ENCODE measurements at regions not wholly inside any gene's neighbourhood (a gene's known extent, or its start where the extent isn't known, plus 50 kb on each side); places are given as distances from the start of the nearest gene placed in this dataset.

DNA sequence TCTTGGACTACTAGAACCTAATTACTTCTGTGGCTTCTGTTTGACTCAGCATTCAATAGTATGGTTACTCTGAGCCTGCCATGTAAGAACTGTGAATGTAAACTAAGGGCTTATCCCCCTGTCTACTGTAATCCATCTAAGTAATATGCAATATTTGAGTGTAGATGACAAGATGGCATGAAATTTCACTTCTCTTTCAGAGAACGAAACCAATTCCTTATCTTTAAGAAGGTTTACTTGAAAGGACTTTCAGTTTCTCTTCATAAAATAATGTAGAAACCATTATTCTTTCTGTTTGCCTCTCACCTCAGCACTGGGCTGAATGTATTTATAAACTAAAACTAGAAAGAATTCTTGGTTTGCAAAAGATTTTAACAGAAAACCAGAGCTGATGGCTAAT is 60.4 kb upstream of the ARID2 start:
- DNase-seq (ENCODE audit: low spot score): no peak

DNA sequence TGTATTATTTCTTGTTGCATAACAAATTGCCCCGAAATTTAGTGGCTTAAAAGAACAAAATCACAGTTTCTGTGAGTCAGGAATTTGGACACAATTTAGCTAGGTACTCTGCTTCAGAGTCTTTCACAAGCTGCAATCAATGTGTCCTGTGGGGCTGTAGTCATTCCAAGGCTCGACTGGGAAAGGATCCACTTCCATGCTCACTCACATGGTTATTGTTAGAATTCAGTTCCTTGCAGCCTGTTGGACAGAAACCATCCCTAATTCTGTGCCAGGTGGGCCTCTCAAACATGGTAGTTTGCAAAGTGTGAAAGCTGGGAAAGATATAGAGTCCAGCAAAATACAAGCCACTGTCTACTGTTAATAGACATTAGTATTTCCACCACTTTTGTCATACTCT is 59.7 kb upstream of the ARID2 start:
- DNase-seq (ENCODE audit: low spot score): no peak

DNA sequence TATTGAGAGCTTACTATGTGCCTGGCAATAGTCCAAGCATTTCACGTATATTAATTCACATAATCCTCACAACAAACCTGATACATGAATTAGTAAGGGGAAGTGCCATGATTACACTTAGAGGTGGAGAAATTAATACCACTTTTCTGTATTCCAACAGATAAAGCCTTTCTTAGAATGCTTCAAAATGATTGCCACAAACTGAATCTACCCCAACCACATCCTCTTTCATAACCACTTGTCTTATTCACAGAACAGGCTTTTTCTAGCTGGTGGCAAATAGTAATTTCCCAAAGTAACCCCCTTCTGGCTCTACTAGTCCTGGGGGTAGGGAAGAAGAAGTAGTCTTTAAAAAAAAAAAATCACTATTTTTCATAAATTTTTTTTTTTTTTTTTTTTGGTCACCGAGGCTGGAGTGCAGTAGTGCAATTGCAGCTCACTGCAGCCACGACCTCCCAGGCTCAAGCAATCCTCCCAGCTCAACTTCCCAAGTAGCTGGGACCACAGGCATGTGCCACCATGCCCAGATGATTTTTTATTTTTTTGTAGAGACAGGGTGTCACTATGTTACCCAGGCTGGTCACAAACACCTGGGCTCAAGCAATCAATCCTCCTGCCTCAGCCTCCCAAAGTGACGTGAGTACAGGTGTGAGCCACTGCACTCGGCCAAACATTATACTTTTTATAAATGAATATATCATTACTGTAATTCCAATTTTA is 59.0 kb upstream of the ARID2 start:
- DNase-seq (ENCODE audit: low spot score): no peak

DNA sequence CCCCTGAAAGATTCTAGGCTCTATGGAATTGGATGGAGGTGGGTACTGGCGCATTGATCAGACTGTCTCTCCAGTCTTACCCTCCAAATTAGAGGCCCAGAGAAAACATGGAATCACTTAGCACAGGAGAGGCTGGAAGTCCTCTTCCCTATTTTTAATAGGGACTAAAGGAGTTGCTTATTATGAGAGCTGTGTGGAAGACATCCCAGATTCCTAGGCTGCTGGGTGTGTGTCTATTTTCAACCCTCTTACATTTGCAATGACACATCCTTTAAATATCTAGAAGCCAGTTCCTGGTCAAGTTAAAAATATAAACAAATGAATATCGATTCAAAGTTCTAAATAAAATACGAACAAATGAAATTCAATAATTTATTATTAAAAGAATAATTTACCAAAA is 58.3 kb upstream of the ARID2 start:
- no peak for DNase-seq (ENCODE audit: low spot score)

DNA sequence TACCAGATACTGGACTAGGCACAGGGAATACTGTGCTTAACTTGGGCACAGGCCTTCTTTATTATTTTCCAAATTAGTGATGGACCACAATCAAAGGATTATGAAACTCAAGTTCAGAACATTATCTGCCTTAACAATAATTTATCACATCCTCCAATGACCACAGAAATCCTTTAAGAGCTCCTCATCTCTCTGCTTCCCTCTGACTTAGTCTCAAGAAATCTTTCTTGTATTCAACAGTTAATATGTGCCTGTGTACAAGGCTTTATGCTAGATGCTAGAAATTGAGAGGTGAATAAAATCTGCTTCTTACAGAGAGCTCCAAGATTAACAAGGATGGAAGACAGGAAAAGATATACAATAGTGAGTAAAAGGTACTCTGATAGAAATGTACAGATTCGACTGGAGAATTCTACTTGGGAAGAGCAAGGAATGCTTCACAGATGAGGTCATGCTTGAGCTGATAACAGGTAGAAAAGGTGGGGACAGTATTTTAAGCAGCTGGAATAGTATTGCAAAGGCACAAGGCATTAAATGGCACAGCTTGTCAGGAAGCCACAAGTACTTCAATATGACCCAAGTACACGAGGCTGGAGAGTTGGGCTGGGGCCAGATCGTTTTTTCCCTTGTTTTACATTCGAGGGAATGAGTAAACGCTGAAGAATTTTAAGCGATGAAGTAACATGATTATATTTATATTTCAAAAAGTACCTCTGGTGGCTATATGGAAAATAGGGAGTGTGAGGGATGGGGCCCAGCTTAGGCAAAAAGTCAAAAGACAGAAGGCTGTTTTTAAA is 55.1 kb upstream of the ARID2 start:
- no peak for DNase-seq (ENCODE audit: low spot score)

DNA sequence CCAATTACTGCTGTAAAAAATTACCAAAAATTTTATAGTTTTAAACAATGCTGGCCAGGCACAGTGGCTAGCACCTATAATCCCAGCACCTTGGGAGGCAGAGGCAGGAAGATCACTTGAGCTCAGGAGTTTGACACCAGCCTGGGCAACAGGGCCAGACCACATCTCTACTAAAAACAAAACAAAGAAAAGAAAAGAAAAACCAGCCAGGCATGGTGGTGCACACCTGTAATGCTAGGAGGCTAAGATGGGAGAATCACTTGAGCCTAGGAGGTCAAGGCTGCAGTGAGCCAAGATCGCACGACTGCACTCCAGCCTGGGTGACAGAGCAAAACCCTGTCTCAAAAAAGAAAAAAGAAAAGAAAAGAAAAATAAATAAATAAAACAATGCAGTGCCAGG is 54.0 kb upstream of the ARID2 start:
- DNase-seq (ENCODE audit: low spot score): no peak

Small RNAs in the stretch of these regions (small RNA-seq; reads per million reads assigned to genes)
- 0 reads per million in 2 experiments for gene RF00026

Data from SK-N-DZ (cell line).